ENCODE measurements at regions not wholly inside any gene's neighbourhood (a gene's known extent, or its start where the extent isn't known, plus 50 kb on each side); places are given as distances from the start of the nearest gene placed in this dataset.

DNA sequence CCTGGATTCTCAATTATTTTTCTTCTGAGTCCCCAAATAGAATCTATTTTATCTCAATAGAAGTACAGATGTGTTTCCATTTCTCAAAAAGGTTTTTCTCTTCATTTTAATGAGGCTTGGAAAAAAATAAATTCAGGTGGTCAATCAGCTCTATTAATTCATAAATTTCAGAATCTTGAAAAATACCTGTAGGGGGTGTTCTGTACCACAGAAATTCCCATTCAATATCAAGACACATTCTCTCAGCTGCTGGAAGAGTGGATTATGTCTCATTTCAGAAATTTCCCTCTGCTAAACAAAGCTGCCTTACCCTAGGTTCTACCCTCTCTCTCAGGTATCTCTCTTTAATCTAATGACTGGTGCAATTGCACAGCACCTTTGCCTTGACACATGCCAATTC is 1121.2 kb downstream of the SI start:
- no peak for ATAC-seq
- H3K4me1 Mint-ChIP-seq, result no peaks in the 10 kb centered on the region

DNA sequence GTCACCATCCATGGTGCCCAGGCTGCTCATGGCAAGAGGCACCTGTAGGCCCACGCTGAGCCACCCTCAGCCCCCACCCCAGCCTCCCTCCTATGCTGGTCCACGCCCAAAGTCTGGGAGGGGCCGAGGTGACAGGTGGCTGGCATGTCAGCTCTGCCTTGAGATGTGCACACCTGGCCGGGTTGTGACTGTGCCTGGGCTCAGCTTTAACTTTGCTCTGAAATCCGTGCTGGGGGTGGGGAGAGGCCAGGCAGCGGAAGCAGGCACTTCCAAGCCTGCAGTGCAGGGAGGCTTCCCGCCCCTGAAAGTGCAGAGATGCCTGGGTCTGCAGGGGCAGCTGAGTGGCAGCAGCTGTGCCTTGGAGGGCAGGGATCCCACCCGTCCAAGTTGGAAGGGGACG is 1124.8 kb downstream of the SI start:
- ATAC-seq, result no peak
- Mint-ChIP-seq H3K9me3 (peaks cover 0 to 13% (median 0%) of the 10 kb centered on the region in 11 donors), H3K4me1 (no peaks in the 10 kb centered on the region), H3K4me3 (no peak overlapping the region), H3K36me3 (no peaks in the 10 kb centered on the region), H3K27me3 (no peaks in the 10 kb centered on the region), H3K27ac (peak overlapping the region in 1 of 9 donors; percentile 36)
- ChIA-PET CTCF (no interaction called here), POLR2A (no interaction called here)
- H3K27me3 ChIP-seq (ENCODE audit: control insufficient read depth in 2 of 2, insufficient read depth in 2 of 2, low read length in 2 of 2), result no peaks in the 10 kb centered on the region
- no peaks in the 10 kb centered on the region for H3K36me3 ChIP-seq (ENCODE audit: control insufficient read depth in 2 of 3, insufficient read depth in 3 of 3, low read length in 3 of 3)
- H3K27ac ChIP-seq (ENCODE audit: low read depth, low read length), result no peak overlapping the region
- intact Hi-C loops (cut with micrococcal nuclease), result no loop called here
- DNase-seq, result no peak
- H3K9me3 ChIP-seq (ENCODE audit: control insufficient read depth in 2 of 3, low read length in 3 of 3), result no peaks in the 10 kb centered on the region
- H3K4me3 ChIP-seq (ENCODE audit: low read length), result no peak overlapping the region
- no peaks in the 10 kb centered on the region for H3K4me1 ChIP-seq (ENCODE audit: control insufficient read depth in 2 of 2, insufficient read depth in 2 of 2, low read length in 2 of 2)

More for the DNA sequence above, 1121.2 kb downstream of the SI start:
- Mint-ChIP-seq H3K4me3 (no peak overlapping the region), H3K27ac (no peak overlapping the region), H3K27me3 (no peaks in the 10 kb centered on the region), H3K9me3 (peaks cover 0 to 16% (median 8%) of the 10 kb centered on the region in 11 donors), H3K36me3 (no peaks in the 10 kb centered on the region)
- DNase-seq, result no peak
- no peaks in the 10 kb centered on the region for H3K4me1 ChIP-seq (ENCODE audit: control insufficient read depth in 2 of 2, insufficient read depth in 2 of 2, low read length in 2 of 2)
- ChIA-PET CTCF (no interaction called here), POLR2A (no interaction called here)
- intact Hi-C loops (cut with micrococcal nuclease), result no loop called here
- H3K4me3 ChIP-seq (ENCODE audit: low read length), result no peak overlapping the region
- H3K36me3 ChIP-seq (ENCODE audit: control insufficient read depth in 2 of 3, insufficient read depth in 3 of 3, low read length in 3 of 3), result no peaks in the 10 kb centered on the region
- no peaks in the 10 kb centered on the region for H3K27me3 ChIP-seq (ENCODE audit: control insufficient read depth in 2 of 2, insufficient read depth in 2 of 2, low read length in 2 of 2)
- no peaks in the 10 kb centered on the region for H3K9me3 ChIP-seq (ENCODE audit: control insufficient read depth in 2 of 3, low read length in 3 of 3)
- H3K27ac ChIP-seq (ENCODE audit: low read depth, low read length), result no peak overlapping the region

DNA sequence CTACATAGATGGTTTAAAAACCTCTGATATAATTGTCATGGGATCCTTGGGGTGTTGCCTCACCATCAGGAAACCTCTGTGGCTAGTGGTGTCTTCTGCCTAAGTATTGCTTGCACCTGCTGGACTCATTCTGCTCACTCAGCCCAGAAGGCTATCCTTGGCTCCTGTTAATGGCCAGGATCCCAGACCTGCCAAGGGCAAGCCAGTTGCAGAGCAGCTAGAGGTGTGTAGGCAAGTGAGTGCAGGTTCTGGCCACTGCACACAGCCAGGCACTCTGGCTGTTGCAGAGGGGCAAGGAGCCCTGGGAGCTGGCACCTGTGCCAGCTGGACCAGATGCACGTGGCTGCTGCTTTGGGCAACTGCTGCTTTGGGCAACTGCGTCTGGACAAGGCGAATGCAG is 1125.8 kb downstream of the SI start:
- ChIA-PET POLR2A (no interaction called here), CTCF (no interaction called here)
- H3K27me3 Mint-ChIP-seq, result no peaks in the 10 kb centered on the region
- no peak overlapping the region for H3K27ac Mint-ChIP-seq
- no peaks in the 10 kb centered on the region for H3K9me3 ChIP-seq (ENCODE audit: control insufficient read depth in 2 of 3, low read length in 3 of 3)
- no peak overlapping the region for H3K4me3 Mint-ChIP-seq
- peaks cover 0 to 6% (median 0%) of the 10 kb centered on the region in 11 donors for H3K9me3 Mint-ChIP-seq
- H3K27ac ChIP-seq (ENCODE audit: low read depth, low read length), result no peak overlapping the region
- H3K36me3 Mint-ChIP-seq, result no peaks in the 10 kb centered on the region
- no peaks in the 10 kb centered on the region for H3K36me3 ChIP-seq (ENCODE audit: control insufficient read depth in 2 of 3, insufficient read depth in 3 of 3, low read length in 3 of 3)
- H3K4me3 ChIP-seq (ENCODE audit: low read length), result no peak overlapping the region
- no peaks in the 10 kb centered on the region for H3K27me3 ChIP-seq (ENCODE audit: control insufficient read depth in 2 of 2, insufficient read depth in 2 of 2, low read length in 2 of 2)
- no peaks in the 10 kb centered on the region for H3K4me1 ChIP-seq (ENCODE audit: control insufficient read depth in 2 of 2, insufficient read depth in 2 of 2, low read length in 2 of 2)
- DNase-seq (no peak), ATAC-seq (peak; percentile 22)
- intact Hi-C loops (cut with micrococcal nuclease), result no loop called here
- H3K4me1 Mint-ChIP-seq, result no peaks in the 10 kb centered on the region

DNA sequence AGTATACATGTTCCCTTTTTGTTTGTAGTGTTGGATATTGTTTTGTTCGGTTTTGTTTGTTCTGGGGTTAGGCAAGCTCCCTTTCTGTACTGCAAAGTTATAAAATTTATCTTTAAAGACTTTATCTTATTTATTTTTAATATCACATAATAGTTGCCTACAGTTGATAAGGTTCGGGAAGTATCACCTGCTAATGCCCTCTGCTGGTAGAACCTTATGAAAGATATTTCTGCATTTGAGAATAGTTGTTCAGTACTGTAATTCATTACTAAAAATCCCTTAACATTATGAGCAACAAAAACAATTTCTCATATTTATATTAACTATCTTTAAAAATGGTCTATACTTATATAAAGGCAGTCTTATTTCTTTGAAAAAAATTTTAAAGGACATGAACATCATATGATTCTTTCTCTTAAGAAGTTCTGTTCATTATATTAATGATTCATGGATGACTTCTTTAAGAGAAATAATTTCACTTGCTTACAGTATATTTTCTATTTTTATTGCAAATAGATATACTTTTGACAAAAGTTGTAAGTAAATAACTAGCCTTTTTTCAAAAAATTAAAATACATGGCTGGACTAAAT is 1126.8 kb downstream of the SI start:
- no peaks in the 10 kb centered on the region for H3K36me3 ChIP-seq (ENCODE audit: control insufficient read depth in 2 of 3, insufficient read depth in 3 of 3, low read length in 3 of 3)
- Mint-ChIP-seq H3K9me3 (peaks cover 0 to 6% (median 0%) of the 10 kb centered on the region in 11 donors), H3K27me3 (no peaks in the 10 kb centered on the region), H3K27ac (no peak overlapping the region), H3K4me1 (no peaks in the 10 kb centered on the region), H3K4me3 (no peak overlapping the region), H3K36me3 (no peaks in the 10 kb centered on the region)
- DNase-seq, result no peak
- ChIA-PET CTCF (no interaction called here), POLR2A (no interaction called here)
- H3K4me1 ChIP-seq (ENCODE audit: control insufficient read depth in 2 of 2, insufficient read depth in 2 of 2, low read length in 2 of 2), result no peaks in the 10 kb centered on the region
- intact Hi-C loops (cut with micrococcal nuclease), result no loop called here
- H3K9me3 ChIP-seq (ENCODE audit: control insufficient read depth in 2 of 3, low read length in 3 of 3), result no peaks in the 10 kb centered on the region
- no peak overlapping the region for H3K27ac ChIP-seq (ENCODE audit: low read depth, low read length)
- H3K4me3 ChIP-seq (ENCODE audit: low read length), result no peak overlapping the region
- no peaks in the 10 kb centered on the region for H3K27me3 ChIP-seq (ENCODE audit: control insufficient read depth in 2 of 2, insufficient read depth in 2 of 2, low read length in 2 of 2)
- ATAC-seq, result no peak

DNA sequence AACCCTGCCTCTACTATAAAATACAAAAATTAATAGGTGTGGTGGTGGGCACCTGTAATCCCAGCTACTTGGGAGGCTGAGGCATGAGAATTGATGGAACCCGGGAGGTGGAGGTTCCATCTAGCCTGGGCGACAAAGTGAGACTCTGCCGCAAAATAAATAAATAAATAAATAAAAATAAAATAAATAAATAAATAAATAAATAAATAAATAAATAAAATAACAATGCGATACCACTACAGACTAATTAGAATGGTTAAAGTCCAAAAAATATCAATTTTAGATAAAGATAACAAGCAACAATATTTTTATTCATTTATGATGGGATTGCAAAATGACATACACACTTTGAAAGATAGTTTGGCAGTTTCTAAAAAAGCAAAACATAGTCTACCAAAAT is 1131.5 kb downstream of the SI start:
- no peaks in the 10 kb centered on the region for H3K27me3 Mint-ChIP-seq
- Histone ChIP-seq H3K36me3 (ENCODE audit: control insufficient read depth in 2 of 3, insufficient read depth in 3 of 3, low read length in 3 of 3) (no peaks in the 10 kb centered on the region), H3K27ac (ENCODE audit: low read depth, low read length) (no peak overlapping the region), H3K27me3 (ENCODE audit: control insufficient read depth in 2 of 2, insufficient read depth in 2 of 2, low read length in 2 of 2) (no peaks in the 10 kb centered on the region), H3K4me3 (ENCODE audit: low read length) (no peak overlapping the region), H3K4me1 (ENCODE audit: control insufficient read depth in 2 of 2, insufficient read depth in 2 of 2, low read length in 2 of 2) (no peaks in the 10 kb centered on the region), H3K9me3 (ENCODE audit: control insufficient read depth in 2 of 3, low read length in 3 of 3) (no peaks in the 10 kb centered on the region)
- ATAC-seq (no peak), DNase-seq (no peak)
- peaks cover 0 to 22% (median 8%) of the 10 kb centered on the region in 11 donors for H3K9me3 Mint-ChIP-seq
- intact Hi-C loops (cut with micrococcal nuclease), result no loop called here
- POLR2A ChIA-PET, result no interaction called here
- no peak overlapping the region for H3K4me3 Mint-ChIP-seq
- no peaks in the 10 kb centered on the region for H3K4me1 Mint-ChIP-seq
- H3K27ac Mint-ChIP-seq, result no peak overlapping the region
- H3K36me3 Mint-ChIP-seq, result no peaks in the 10 kb centered on the region
- CTCF ChIA-PET, result no interaction called here

DNA sequence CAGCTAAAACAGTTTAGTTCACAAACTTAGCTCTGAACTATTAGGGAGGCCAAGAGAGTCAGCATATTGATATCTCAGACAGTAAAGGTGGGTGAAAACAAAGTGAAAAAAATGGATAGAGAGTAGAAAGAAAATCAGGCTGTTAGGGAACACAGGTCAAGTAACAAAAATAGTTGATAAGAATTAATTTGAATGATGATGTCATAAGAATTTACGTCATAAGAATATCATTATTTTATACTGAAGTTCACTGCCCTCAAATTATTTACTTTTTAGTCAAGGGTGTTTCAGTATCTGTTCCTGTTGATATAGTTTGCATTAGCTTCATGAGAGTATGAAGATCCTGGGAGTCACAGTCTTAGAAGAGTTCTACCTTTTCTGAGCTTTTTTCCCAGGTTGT is 1134.6 kb downstream of the SI start:
- Mint-ChIP-seq H3K9me3 (peaks cover 0 to 21% (median 14%) of the 10 kb centered on the region in 11 donors), H3K4me1 (no peaks in the 10 kb centered on the region), H3K4me3 (no peak overlapping the region), H3K27ac (no peak overlapping the region), H3K27me3 (no peaks in the 10 kb centered on the region), H3K36me3 (no peaks in the 10 kb centered on the region)
- ChIA-PET POLR2A (no interaction called here), CTCF (interaction anchor here (0.8 kb wide), 1 partner anchor 860 kb away, joined by 3 read pairs; no protein-coding TSS in a partner anchor)
- H3K36me3 ChIP-seq (ENCODE audit: control insufficient read depth in 2 of 3, insufficient read depth in 3 of 3, low read length in 3 of 3), result no peaks in the 10 kb centered on the region
- H3K4me3 ChIP-seq (ENCODE audit: low read length), result no peak overlapping the region
- intact Hi-C loops (cut with micrococcal nuclease), result no loop called here
- DNase-seq (no peak), ATAC-seq (no peak)
- H3K27me3 ChIP-seq (ENCODE audit: control insufficient read depth in 2 of 2, insufficient read depth in 2 of 2, low read length in 2 of 2), result no peaks in the 10 kb centered on the region
- H3K27ac ChIP-seq (ENCODE audit: low read depth, low read length), result no peak overlapping the region
- no peaks in the 10 kb centered on the region for H3K4me1 ChIP-seq (ENCODE audit: control insufficient read depth in 2 of 2, insufficient read depth in 2 of 2, low read length in 2 of 2)
- H3K9me3 ChIP-seq (ENCODE audit: control insufficient read depth in 2 of 3, low read length in 3 of 3), result no peaks in the 10 kb centered on the region

DNA sequence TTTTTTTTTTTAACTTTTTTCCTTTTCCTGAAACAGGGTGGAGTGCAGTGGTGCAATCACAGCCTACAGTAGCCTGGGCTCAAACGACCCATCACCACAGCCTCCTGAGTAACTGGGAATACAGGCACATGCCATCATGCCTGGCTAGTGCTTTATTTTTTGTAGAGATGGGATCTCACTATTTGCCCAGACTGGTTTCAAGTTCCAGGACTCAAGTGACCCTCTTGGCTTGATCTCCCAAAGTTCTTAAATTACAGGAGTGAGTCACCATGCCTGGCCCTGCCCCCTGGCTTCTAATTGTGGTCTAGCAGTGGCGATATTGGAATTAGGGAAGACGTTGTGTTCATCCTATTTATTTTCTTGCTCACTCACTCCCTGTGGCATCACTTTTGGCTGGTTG is 1138.4 kb downstream of the SI start:
- H3K36me3 Mint-ChIP-seq, result no peaks in the 10 kb centered on the region
- DNase-seq, result no peak
- no peaks in the 10 kb centered on the region for H3K4me1 Mint-ChIP-seq
- H3K4me3 ChIP-seq (ENCODE audit: low read length), result no peak overlapping the region
- H3K4me1 ChIP-seq (ENCODE audit: control insufficient read depth in 2 of 2, insufficient read depth in 2 of 2, low read length in 2 of 2), result no peaks in the 10 kb centered on the region
- peaks cover 0 to 19% (median 12%) of the 10 kb centered on the region in 11 donors for H3K9me3 Mint-ChIP-seq
- no peak overlapping the region for H3K27ac Mint-ChIP-seq
- ATAC-seq, result no peak
- H3K36me3 ChIP-seq (ENCODE audit: control insufficient read depth in 2 of 3, insufficient read depth in 3 of 3, low read length in 3 of 3), result no peaks in the 10 kb centered on the region
- no peaks in the 10 kb centered on the region for H3K27me3 Mint-ChIP-seq
- no peak overlapping the region for H3K4me3 Mint-ChIP-seq
- intact Hi-C loops (cut with micrococcal nuclease), result no loop called here
- no peak overlapping the region for H3K27ac ChIP-seq (ENCODE audit: low read depth, low read length)
- no peaks in the 10 kb centered on the region for H3K9me3 ChIP-seq (ENCODE audit: control insufficient read depth in 2 of 3, low read length in 3 of 3)
- H3K27me3 ChIP-seq (ENCODE audit: control insufficient read depth in 2 of 2, insufficient read depth in 2 of 2, low read length in 2 of 2), result no peaks in the 10 kb centered on the region
- ChIA-PET CTCF (no interaction called here), POLR2A (no interaction called here)

All from naive thymus-derived CD4-positive, alpha-beta T cell (primary cell).